Activated CD8-positive, alpha-beta memory T cell treated with anti-CD3 and anti-CD28 coated beads for 36 hours (primary cell): ENCODE measurements at regions not wholly inside any gene's neighbourhood (a gene's known extent, or its start where the extent isn't known, plus 50 kb on each side); places are given as distances from the start of the nearest gene placed in this dataset.

Experiments used
- CTCF ChIA-PET: fragments of 350-600 bp; sonication (Branson Sonifier 250); formaldehyde crosslinking; loops from one replicate; lab custom pipeline; 2021; ENCODE audit warnings: antibody characterized with exemption; lab: Charles Lee
- POLR2A ChIA-PET: fragments of 350-600 bp; sonication (Branson Sonifier 250); formaldehyde crosslinking; loops from one replicate; lab custom pipeline; 2021; ENCODE audit warnings: antibody characterized with exemption; lab: Charles Lee

DNA sequence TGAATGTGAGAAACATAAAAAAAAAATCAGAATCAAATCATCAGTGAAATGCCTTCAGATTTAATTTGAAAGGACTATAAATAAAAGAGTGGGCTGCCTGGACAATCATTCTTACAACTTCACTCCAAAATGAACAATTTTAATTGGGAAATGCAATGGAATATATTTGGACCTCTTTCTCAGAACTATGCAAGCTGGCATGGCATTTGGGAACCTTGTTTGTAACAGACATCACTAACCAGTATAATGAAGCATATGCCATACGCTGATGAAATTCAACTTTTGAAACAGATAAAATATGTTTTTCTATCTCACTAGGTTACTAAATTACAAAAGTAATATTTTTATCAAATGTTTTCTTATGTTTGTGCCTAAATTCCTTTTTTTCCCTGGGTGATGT, 64.2 kb upstream of the FAM216B start:
- ChIA-PET POLR2A (no interaction called here), CTCF (no interaction called here)

DNA sequence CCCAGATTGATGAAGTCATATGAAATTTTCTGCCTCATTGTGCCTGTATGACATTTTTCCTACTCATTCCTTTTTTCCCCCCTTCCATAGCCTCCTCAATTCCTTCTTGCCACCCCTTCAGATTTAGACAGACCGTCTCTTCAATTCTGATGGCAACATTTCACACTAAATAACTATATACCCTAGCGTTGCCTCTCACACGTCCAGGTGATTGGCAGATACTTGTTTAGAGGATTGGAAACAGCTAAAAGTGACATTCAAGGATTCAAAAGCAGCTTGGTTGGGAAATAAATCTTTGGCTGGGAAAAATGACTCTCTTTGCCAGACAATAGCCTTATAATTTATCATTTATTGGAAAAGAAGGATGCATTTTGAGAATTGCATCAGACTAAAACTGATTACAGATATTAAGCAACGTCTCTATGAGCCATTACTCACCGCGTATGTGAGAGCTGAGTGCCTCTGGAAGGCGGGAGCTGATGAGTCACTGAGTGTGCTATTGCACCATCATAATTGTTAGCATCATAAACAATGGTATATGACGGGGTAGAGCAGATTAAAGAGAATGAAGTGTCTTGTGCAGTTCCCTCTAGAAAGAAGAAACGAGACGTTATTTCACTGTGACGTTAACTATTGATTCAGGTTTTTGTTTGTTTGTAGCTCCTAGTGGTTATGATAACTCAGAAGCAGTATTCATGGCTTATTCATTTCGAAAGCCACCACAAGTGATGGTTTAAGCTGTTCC, 61.1 kb upstream of the FAM216B start:
- ChIA-PET CTCF (no interaction called here), POLR2A (no interaction called here)

DNA sequence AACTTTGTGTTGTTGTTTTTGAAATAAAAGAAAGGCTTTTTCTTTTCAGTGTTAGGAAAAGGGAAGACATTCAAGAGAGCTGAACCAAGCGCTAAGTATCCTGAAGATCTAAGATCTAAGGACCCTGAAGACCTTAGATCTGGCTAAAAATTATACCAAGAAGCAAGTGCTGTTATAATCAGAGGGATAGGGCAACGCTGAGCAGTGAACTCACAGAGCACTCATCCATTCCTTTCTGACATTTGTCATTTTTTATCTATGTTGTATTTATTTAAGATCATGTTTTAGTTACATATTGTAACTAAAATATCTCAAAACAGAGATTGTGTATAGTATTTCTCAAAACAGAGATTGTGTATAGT, 60.5 kb upstream of the FAM216B start:
- ChIA-PET CTCF (no interaction called here), POLR2A (no interaction called here)

DNA sequence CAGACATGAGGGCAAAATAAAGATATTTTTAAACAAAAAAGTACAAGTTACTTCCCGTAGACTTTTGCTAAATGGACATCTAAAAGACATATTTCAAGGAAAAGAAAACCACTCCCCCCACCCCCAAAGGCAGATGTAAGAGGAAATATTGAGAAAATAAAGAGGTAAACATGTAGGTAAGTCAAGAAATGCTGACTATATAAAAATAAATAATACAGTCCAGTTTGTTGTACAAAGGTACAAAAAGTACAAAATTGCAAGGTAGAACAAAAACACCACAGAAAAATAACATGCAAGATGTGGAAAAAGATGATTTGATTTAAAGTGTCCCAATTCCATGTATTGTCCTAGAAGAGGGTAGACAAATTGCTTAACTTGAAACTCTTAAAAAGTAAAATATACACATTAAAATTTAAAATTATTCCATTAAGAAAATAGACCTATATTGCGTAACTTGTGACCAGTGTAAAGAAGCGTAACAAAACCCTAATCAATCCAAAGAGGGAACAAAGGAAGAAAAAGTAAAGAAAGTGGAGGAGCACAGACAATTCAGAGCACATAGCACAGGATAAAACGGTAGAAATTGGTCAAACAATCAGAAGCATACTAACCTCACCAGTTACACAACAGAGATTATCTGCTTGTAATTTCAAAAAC, 58.4 kb upstream of the FAM216B start:
- ChIA-PET POLR2A (no interaction called here), CTCF (no interaction called here)

DNA sequence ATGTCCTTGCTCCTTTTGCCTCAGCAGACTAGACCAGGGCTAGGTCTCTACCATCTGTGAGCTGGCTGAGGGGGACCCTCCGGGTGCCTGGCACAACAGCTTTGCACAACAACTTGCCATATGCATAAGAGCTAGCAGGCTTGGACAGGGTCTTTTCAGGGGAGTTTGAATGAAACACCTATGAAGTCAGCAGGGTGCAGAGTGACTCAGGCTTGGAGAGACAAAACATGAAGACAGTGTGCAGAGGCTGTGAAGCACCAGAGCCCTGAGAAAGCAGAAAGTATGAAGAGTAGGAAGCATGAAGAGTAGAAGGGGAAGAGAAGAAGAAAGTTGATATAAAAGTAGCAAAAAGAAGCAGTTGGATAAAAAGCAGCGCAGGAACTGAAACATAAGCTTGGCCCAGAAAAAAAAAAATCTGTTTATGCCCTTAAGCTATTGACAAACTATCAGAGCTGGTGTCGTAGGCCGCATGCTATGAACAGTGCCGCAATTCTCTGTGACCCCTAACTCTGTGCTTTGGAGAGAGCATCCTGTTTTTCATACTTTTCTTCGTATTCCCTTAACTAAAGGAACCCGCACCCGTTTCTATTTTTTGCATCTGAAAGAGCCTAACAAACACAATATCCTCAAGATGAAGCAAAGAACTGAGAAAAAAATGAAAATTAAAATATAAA, 52.7 kb upstream of the FAM216B start:
- POLR2A ChIA-PET: no interaction called here
- CTCF ChIA-PET: no interaction called here

DNA sequence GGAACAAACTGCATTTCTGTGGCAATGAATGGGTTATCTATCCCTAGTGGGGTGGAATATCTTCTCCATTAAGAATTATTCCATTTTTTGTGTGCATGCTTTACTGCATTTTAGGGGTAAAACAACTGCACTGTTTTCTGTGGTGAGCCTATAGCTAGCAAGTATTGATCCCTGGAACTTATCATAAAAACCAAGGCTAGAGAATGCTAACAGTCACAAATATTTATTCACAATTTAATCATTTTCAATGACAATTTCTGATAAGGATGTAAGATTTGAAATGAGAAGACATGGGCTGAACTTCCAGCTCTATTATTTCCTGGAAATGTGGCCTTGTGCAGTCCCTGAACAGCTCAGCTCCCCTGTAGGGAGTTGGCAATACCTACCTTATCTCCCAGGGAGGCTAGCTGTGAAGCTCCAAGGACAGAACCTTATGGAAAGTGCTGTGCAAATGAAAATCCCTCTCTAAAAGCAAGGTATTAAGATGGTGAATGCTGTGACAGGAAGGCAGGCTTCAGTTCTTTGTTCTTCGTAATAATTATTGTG, 51.5 kb upstream of the FAM216B start:
- ChIA-PET POLR2A (no interaction called here), CTCF (no interaction called here)
